ENCODE measurements at regions not wholly inside any gene's neighbourhood (a gene's known extent, or its start where the extent isn't known, plus 50 kb on each side); places are given as distances from the start of the nearest gene placed in this dataset.

DNA sequence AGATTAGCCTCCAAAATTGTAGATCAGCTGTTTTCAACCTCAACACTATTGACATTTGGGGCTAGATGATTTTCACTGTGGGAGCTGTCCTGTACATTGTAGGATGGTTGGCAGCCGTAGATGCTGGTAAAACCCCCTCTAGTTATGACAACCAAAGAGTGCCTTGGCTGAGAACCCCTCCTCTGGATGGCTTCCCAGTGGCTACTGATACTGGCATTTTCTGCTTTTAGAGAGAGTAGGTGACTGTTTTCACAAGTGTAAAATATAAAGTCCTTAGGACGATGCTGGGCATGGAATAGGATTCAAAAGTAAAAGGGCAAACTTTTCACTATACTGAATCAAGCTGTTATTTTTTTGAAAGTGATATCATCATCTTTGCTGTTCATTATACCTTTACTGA lies 1048.8 kb upstream of the EEF2KMT start:
- Histone ChIP-seq H3K27me3 (ENCODE audit: insufficient read depth, insufficient read length) (no peaks in the 10 kb centered on the region), H3K9ac (ENCODE audit: insufficient read length, low read depth) (no peak overlapping the region), H3K4me1 (ENCODE audit: insufficient read depth, insufficient read length) (no peaks in the 10 kb centered on the region), H3K9me3 (ENCODE audit: insufficient read depth, low read length) (no peaks in the 10 kb centered on the region; the same call in 1 of the 2 replicates), H3K36me3 (ENCODE audit: insufficient read depth, insufficient read length, low read length) (no peaks in the 10 kb centered on the region), H3K4me3 (ENCODE audit: insufficient read length, low read depth) (no peak overlapping the region)
- no peak for TF ChIP-seq ZNF274 (IDR thresholded peaks at IDR 0.05; ENCODE audit: low read depth, low read length)
- DNase-seq (ENCODE audit: low read depth, low spot score): no peak

DNA sequence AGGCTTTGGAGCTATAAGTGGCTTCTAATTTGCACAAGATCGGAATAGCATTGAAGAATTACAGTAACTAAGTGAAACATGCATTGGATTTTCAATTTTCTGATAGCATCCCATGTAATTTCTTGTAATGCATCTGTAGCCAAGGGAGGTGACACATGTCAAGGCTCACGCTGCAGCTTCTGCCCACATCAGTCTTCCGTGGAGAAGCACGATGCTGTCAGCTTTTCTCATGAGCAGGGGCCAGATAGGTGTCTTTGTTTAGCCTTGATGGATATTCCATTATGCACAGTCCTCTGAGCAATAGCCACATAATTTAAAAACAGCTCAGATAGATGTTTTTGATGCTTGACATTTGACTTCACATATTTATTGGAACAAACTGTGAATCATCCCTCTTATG lies 1046.9 kb upstream of the EEF2KMT start:
- Histone ChIP-seq H3K4me1 (ENCODE audit: insufficient read depth, insufficient read length) (no peaks in the 10 kb centered on the region), H3K27me3 (ENCODE audit: insufficient read depth, insufficient read length) (no peaks in the 10 kb centered on the region), H3K9me3 (ENCODE audit: insufficient read depth, low read length) (no peaks in the 10 kb centered on the region; the same call in 1 of the 2 replicates), H3K4me3 (ENCODE audit: insufficient read length, low read depth) (no peak overlapping the region), H3K36me3 (ENCODE audit: insufficient read depth, insufficient read length, low read length) (no peaks in the 10 kb centered on the region), H3K9ac (ENCODE audit: insufficient read length, low read depth) (no peak overlapping the region)
- no peak for TF ChIP-seq YY1 (IDR thresholded peaks at IDR 0.05; ENCODE audit: insufficient read depth, insufficient read length)
- no peak for TF ChIP-seq ZNF274 (IDR thresholded peaks at IDR 0.05; ENCODE audit: low read depth, low read length)
- no peak for TF ChIP-seq SUZ12 (IDR thresholded peaks at IDR 0.05; ENCODE audit: extremely low read depth, insufficient read depth, insufficient read length)
- no peak for DNase-seq (ENCODE audit: low read depth, low spot score)

DNA sequence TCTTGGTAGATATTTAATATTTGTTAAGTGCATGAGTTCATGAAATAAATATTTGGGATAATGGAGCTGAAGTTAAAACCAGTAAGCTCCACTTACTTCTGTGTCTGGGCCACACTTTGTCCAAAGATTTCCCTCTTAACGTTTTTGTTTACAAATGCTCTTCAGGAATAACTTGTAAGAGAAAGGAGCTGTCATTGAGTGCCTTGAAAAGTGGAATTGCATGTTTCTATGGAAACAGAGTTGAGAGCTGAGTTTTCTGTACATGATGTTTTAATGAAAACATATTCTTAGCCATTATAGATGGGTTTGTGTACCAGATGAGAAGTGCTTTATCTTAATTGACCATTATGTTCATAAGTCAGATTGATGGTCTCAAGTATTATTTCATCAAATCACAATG lies 1045.4 kb upstream of the EEF2KMT start:
- no peaks in the 10 kb centered on the region for H3K36me3 ChIP-seq (ENCODE audit: insufficient read depth, insufficient read length, low read length)
- TF ChIP-seq ZNF274 (IDR thresholded peaks at IDR 0.05; ENCODE audit: low read depth, low read length) (no peak), YY1 (IDR thresholded peaks at IDR 0.05; ENCODE audit: insufficient read depth, insufficient read length) (no peak), SUZ12 (IDR thresholded peaks at IDR 0.05; ENCODE audit: extremely low read depth, insufficient read depth, insufficient read length) (no peak)
- H3K27me3 ChIP-seq (ENCODE audit: insufficient read depth, insufficient read length): no peaks in the 10 kb centered on the region
- H3K4me1 ChIP-seq (ENCODE audit: insufficient read depth, insufficient read length): no peaks in the 10 kb centered on the region
- no peak overlapping the region for H3K9ac ChIP-seq (ENCODE audit: insufficient read length, low read depth)
- no peak overlapping the region for H3K4me3 ChIP-seq (ENCODE audit: insufficient read length, low read depth)
- no peak for DNase-seq (ENCODE audit: low read depth, low spot score)
- H3K9me3 ChIP-seq (ENCODE audit: insufficient read depth, low read length): no peaks in the 10 kb centered on the region; the same call in 1 of the 2 replicates

DNA sequence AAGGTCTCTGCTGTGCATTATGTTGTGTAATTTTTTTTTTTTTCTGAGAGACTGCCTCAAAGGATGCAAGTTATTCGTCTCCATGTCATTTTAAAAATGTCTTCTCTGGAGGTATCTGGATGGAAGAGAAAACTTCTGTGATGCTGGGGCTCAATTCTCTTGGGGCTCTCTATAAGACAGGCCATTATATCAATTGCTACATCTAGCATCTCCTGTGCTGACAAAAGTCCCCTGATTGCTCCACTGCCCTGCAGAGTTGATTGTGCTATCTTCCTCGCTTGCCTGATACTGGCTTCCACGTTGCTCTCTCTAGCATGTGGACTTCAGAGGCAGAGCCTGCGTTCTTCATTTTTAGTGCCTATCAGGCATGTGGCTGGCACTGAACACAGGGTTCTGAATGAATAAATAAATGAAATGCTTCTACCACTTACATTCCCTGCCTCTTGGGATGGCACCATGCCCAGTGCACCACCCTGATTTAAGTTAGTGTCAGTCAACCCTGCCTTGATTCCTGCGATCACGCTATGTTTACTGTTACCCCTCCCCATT lies 1035.5 kb upstream of the EEF2KMT start:
- no peak overlapping the region for H3K4me3 ChIP-seq (ENCODE audit: insufficient read length, low read depth)
- H3K27me3 ChIP-seq (ENCODE audit: insufficient read depth, insufficient read length): no peaks in the 10 kb centered on the region
- TF ChIP-seq SUZ12 (IDR thresholded peaks at IDR 0.05; ENCODE audit: extremely low read depth, insufficient read depth, insufficient read length) (no peak), YY1 (IDR thresholded peaks at IDR 0.05; ENCODE audit: insufficient read depth, insufficient read length) (no peak), ZNF274 (IDR thresholded peaks at IDR 0.05; ENCODE audit: low read depth, low read length) (no peak)
- H3K9me3 ChIP-seq (ENCODE audit: insufficient read depth, low read length): no peaks in the 10 kb centered on the region
- no peak for DNase-seq (ENCODE audit: low read depth, low spot score)
- no peaks in the 10 kb centered on the region for H3K4me1 ChIP-seq (ENCODE audit: insufficient read depth, insufficient read length)
- no peaks in the 10 kb centered on the region for H3K36me3 ChIP-seq (ENCODE audit: insufficient read depth, insufficient read length, low read length)
- H3K9ac ChIP-seq (ENCODE audit: insufficient read length, low read depth): no peak overlapping the region

DNA sequence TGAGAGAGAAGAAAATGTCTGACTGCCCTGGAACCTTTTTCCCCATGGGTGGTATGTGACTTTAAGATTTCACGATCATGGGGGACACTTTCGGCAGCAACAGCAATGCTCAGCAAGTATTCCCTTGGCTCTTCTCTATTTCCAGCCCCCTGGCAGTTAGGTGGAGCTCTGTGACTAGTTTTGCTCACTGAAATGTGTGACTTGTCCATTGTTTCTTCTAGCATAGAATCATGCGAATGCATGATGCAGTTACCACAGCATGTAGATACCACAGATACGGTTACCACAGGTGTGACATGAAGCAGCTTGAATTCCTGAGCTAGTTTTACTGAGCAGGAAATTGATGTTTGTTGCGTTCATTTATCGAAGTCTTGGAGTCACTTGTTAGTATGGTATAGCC lies 1034.5 kb upstream of the EEF2KMT start:
- no peak for TF ChIP-seq ZNF274 (IDR thresholded peaks at IDR 0.05; ENCODE audit: low read depth, low read length)
- TF ChIP-seq YY1 (IDR thresholded peaks at IDR 0.05; ENCODE audit: insufficient read depth, insufficient read length): no peak
- TF ChIP-seq SUZ12 (IDR thresholded peaks at IDR 0.05; ENCODE audit: extremely low read depth, insufficient read depth, insufficient read length): no peak

DNA sequence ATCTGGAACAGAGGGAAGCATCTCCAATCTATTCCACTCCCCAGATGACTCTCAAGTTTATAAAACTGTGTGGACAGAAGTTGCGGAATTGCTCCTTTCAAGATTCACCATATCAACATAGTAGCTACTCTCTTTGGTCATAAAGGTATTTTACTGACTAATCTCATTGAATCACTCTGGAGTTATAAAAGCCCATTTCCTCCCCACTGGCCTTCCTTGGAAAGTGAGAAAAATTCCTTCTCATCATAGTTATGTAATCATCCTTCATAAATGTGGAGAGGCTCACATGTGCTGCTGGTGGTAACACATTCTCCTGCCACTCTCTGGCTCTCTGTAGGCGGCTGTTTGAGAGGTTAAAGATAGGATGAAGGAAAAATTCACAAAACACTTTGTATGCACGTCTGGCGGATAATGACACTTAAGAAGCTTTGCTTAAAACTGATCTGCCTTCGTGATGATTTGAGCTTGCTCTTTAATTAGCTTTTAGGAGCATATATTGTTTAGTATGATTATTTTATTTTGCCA lies 1034.0 kb upstream of the EEF2KMT start:
- Histone ChIP-seq H3K9me3 (ENCODE audit: insufficient read depth, low read length) (no peaks in the 10 kb centered on the region), H3K4me1 (ENCODE audit: insufficient read depth, insufficient read length) (no peaks in the 10 kb centered on the region)

More for the DNA sequence above, 1034.5 kb upstream of the EEF2KMT start:
- no peaks in the 10 kb centered on the region for H3K4me1 ChIP-seq (ENCODE audit: insufficient read depth, insufficient read length)
- H3K27me3 ChIP-seq (ENCODE audit: insufficient read depth, insufficient read length): no peaks in the 10 kb centered on the region
- H3K9me3 ChIP-seq (ENCODE audit: insufficient read depth, low read length): no peaks in the 10 kb centered on the region
- H3K36me3 ChIP-seq (ENCODE audit: insufficient read depth, insufficient read length, low read length): no peaks in the 10 kb centered on the region
- no peak overlapping the region for H3K4me3 ChIP-seq (ENCODE audit: insufficient read length, low read depth)
- no peak for DNase-seq (ENCODE audit: low read depth, low spot score)
- no peak overlapping the region for H3K9ac ChIP-seq (ENCODE audit: insufficient read length, low read depth)

DNA sequence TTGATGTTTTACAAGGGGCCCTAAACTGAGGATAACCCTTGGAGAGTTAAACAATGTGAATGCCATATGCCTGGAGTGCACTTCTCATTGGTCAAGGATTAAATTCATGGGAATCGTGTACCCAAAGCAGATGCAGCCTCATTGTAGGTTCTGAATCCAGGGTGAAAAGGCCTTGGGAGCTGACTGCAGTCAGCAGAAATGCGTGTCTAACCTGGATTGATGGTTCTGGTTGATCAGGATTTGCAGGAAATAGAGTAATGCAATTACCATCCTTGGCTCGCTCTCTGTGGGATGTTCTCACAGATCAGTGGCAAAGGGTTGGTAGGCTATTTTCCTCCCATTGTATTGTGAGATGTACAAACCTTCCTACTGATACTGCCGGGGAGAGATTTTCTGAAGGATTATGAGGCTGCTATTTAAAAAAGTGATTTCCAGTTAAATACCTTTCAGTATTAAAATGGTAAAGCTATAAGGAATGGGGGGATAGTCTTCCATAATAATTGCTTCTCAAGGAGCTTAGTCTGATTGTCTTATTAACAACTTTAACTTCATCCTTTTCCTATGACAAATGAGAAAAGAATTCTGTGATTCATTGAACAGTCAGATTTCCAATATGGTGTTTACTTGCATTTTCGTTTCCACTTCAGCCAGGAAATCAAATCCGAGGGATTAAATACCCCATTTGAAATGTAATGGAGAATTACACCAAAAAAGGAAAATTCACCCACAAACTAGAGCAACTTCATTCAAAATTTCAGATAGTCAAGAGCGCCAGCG lies 1028.1 kb upstream of the EEF2KMT start:
- TF ChIP-seq SUZ12 (IDR thresholded peaks at IDR 0.05; ENCODE audit: extremely low read depth, insufficient read depth, insufficient read length) (no peak), YY1 (IDR thresholded peaks at IDR 0.05; ENCODE audit: insufficient read depth, insufficient read length) (no peak), ZNF274 (IDR thresholded peaks at IDR 0.05; ENCODE audit: low read depth, low read length) (no peak)
- DNase-seq (ENCODE audit: low read depth, low spot score): no peak
- Histone ChIP-seq H3K36me3 (ENCODE audit: insufficient read depth, insufficient read length, low read length) (no peaks in the 10 kb centered on the region), H3K4me3 (ENCODE audit: insufficient read length, low read depth) (no peak overlapping the region), H3K9me3 (ENCODE audit: insufficient read depth, low read length) (no peaks in the 10 kb centered on the region), H3K9ac (ENCODE audit: insufficient read length, low read depth) (no peak overlapping the region), H3K4me1 (ENCODE audit: insufficient read depth, insufficient read length) (no peaks in the 10 kb centered on the region), H3K27me3 (ENCODE audit: insufficient read depth, insufficient read length) (no peaks in the 10 kb centered on the region)

More for the DNA sequence above, 1034.0 kb upstream of the EEF2KMT start:
- Histone ChIP-seq H3K9ac (ENCODE audit: insufficient read length, low read depth) (no peak overlapping the region), H3K4me3 (ENCODE audit: insufficient read length, low read depth) (no peak overlapping the region), H3K36me3 (ENCODE audit: insufficient read depth, insufficient read length, low read length) (no peaks in the 10 kb centered on the region), H3K27me3 (ENCODE audit: insufficient read depth, insufficient read length) (no peaks in the 10 kb centered on the region)
- no peak for DNase-seq (ENCODE audit: low read depth, low spot score)
- TF ChIP-seq SUZ12 (IDR thresholded peaks at IDR 0.05; ENCODE audit: extremely low read depth, insufficient read depth, insufficient read length): no peak
- no peak for TF ChIP-seq YY1 (IDR thresholded peaks at IDR 0.05; ENCODE audit: insufficient read depth, insufficient read length)
- no peak for TF ChIP-seq ZNF274 (IDR thresholded peaks at IDR 0.05; ENCODE audit: low read depth, low read length)
